ENCODE measurements at regions not wholly inside any gene's neighbourhood (a gene's known extent, or its start where the extent isn't known, plus 50 kb on each side); places are given as distances from the start of the nearest gene placed in this dataset.
"Not testable (repeated sequence)": the region's sequence is repeated elsewhere in the genome, so short reads cannot be mapped to it uniquely, and the experiment has no call there.

GRCh38 chr20:25987928-25988560, 291.4 kb upstream of the ZNF337 start:
- not testable (repeated sequence) for DNase-seq (ENCODE audit: low read depth)

GRCh38 chr20:25987073-25987927, 290.6 kb upstream of the ZNF337 start:
- DNase-seq (ENCODE audit: low read depth): peak; percentile 22

GRCh38 chr20:25985597-25985996, 288.9 kb upstream of the ZNF337 start:
- no peak for DNase-seq (ENCODE audit: low read depth)

- DNase-seq (ENCODE audit: low read depth): peak; percentile 29
These were observed 288.3 kb upstream of the ZNF337 start for GRCh38 chr20:25984933-25985332.

GRCh38 chr20:25982701-25983100, 286.0 kb upstream of the ZNF337 start:
- DNase-seq (ENCODE audit: low read depth): not testable (repeated sequence)

GRCh38 chr20:25978450-25979190, 282.0 kb upstream of the ZNF337 start:
- not testable (repeated sequence) for DNase-seq (ENCODE audit: low read depth)

- DNase-seq (ENCODE audit: low read depth): not testable (repeated sequence)
These were observed 279.2 kb upstream of the ZNF337 start for GRCh38 chr20:25975816-25976215.

GRCh38 chr20:25965203-25965602, 268.6 kb upstream of the ZNF337 start:
- DNase-seq (ENCODE audit: low read depth): not testable (repeated sequence)

- DNase-seq (ENCODE audit: low read depth): not testable (repeated sequence)
These were observed 257.2 kb upstream of the ZNF337 start for GRCh38 chr20:25953876-25954275.

GRCh38 chr20:25935230-25935629, 238.6 kb upstream of the ZNF337 start:
- not testable (repeated sequence) for DNase-seq (ENCODE audit: low read depth)

GRCh38 chr20:25932806-25933205, 236.2 kb upstream of the ZNF337 start:
- not testable (repeated sequence) for DNase-seq (ENCODE audit: low read depth)

GRCh38 chr20:25932170-25932569, 235.5 kb upstream of the ZNF337 start:
- not testable (repeated sequence) for DNase-seq (ENCODE audit: low read depth)

- DNase-seq (ENCODE audit: low read depth): not testable (repeated sequence)
These were observed 205.7 kb upstream of the ZNF337 start for GRCh38 chr20:25902321-25902720.

GRCh38 chr20:25898663-25899062, 202.0 kb upstream of the ZNF337 start:
- not testable (repeated sequence) for DNase-seq (ENCODE audit: low read depth)

GRCh38 chr20:25879096-25879495, 182.4 kb upstream of the ZNF337 start:
- DNase-seq (ENCODE audit: low read depth): not testable (repeated sequence)

GRCh38 chr20:25868650-25868979, 172.0 kb upstream of the ZNF337 start:
- DNase-seq (ENCODE audit: low read depth): not testable (repeated sequence)

- DNase-seq (ENCODE audit: low read depth): peak; percentile 52
These were observed 171.4 kb upstream of the ZNF337 start for GRCh38 chr20:25867776-25868649.

- not testable (repeated sequence) for DNase-seq (ENCODE audit: low read depth)
These were observed 170.5 kb upstream of the ZNF337 start for GRCh38 chr20:25867015-25867775.

- DNase-seq (ENCODE audit: low read depth): peak; percentile 58
These were observed 169.3 kb upstream of the ZNF337 start for GRCh38 chr20:25865715-25866656.
